ENCODE measurements at regions not wholly inside any gene's neighbourhood (a gene's known extent, or its start where the extent isn't known, plus 50 kb on each side); places are given as distances from the start of the nearest gene placed in this dataset.

- TF ChIP-seq, protein P1, sequence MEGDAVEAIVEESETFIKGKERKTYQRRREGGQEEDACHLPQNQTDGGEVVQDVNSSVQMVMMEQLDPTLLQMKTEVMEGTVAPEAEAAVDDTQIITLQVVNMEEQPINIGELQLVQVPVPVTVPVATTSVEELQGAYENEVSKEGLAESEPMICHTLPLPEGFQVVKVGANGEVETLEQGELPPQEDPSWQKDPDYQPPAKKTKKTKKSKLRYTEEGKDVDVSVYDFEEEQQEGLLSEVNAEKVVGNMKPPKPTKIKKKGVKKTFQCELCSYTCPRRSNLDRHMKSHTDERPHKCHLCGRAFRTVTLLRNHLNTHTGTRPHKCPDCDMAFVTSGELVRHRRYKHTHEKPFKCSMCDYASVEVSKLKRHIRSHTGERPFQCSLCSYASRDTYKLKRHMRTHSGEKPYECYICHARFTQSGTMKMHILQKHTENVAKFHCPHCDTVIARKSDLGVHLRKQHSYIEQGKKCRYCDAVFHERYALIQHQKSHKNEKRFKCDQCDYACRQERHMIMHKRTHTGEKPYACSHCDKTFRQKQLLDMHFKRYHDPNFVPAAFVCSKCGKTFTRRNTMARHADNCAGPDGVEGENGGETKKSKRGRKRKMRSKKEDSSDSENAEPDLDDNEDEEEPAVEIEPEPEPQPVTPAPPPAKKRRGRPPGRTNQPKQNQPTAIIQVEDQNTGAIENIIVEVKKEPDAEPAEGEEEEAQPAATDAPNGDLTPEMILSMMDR (tag by site-specific recombination; IDR thresholded peaks at IDR 0.05): no peak
- TF ChIP-seq ZNF747 (tag by site-specific recombination; IDR thresholded peaks at IDR 0.05): no peak
- no peak for TF ChIP-seq ZNF280D (tag by site-specific recombination; IDR thresholded peaks at IDR 0.05)
- TF ChIP-seq ZSCAN30 (tag by site-specific recombination; IDR thresholded peaks at IDR 0.05): no peak
- TF ChIP-seq, protein P2, sequence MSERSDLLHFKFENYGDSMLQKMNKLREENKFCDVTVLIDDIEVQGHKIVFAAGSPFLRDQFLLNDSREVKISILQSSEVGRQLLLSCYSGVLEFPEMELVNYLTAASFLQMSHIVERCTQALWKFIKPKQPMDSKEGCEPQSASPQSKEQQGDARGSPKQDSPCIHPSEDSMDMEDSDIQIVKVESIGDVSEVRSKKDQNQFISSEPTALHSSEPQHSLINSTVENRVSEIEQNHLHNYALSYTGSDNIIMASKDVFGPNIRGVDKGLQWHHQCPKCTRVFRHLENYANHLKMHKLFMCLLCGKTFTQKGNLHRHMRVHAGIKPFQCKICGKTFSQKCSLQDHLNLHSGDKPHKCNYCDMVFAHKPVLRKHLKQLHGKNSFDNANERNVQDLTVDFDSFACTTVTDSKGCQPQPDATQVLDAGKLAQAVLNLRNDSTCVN (tag by site-specific recombination; optimal IDR thresholded peaks at IDR 0.05): no peak
- no peak for TF ChIP-seq GLIS1 (tag by site-specific recombination; IDR thresholded peaks at IDR 0.05)
- TF ChIP-seq ZNF138 (tag by site-specific recombination; IDR thresholded peaks at IDR 0.05; ENCODE audit: borderline replicate concordance): no peak
- TF ChIP-seq ZNF518A (tag by site-specific recombination; conservative IDR thresholded peaks at IDR 0.05; ENCODE audit: low read depth): no peak
- no peak for TF ChIP-seq ZNF792 (tag by site-specific recombination; IDR thresholded peaks at IDR 0.05)
Measured at GRCh38 chr6:105803442-105803841, 282.7 kb upstream of the PRDM1 start.
